T-helper 2 cell (primary cell): ENCODE measurements at regions not wholly inside any gene's neighbourhood (a gene's known extent, or its start where the extent isn't known, plus 50 kb on each side); places are given as distances from the start of the nearest gene placed in this dataset.
"Not testable (repeated sequence)": the region's sequence is repeated elsewhere in the genome, so short reads cannot be mapped to it uniquely, and the experiment has no call there.

Source experiments
- DNase-seq, 5 experiments: peaks; one replicate each; pipeline versions ENCODE4 v3.0.0 to v3.0.0-alpha.2; 2012 to 2022

DNA sequence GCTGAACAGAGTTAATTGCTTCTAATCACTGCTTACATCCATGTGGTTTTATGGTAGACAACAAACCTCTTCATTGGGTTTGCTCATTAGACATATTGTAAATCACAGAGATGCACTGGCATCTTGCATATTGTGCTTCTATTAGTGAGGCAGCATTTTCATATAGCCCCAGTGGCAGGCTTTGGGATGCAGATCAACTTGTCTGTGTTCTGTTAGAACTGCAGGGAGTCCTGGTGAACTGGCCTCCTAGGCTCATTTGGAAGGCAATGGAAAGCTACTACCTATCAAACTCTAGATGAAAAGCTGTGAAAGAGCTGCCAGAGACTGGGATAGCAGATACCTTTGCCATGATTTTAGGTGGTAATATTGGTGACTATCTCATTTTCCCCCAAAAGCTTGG is 108.8 kb downstream of the NAA11 start:
- no peak for DNase-seq

DNA sequence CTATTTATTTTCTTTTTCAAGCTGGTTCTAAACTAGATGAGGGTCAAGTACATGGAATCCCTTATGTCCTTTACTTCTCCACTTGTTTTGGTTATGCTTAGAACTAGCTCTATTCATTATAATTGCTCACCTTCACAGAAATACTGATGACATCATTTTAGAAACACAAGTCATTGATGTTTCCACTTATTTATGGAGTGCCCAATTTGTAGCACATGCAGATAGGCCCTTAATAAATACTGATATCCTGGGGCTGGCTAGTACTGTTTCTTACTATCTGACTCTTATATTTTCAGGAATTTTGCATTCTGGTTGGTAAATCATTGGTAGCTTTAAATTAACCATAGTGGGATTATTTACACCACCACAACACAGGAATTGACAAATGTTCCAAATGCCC is 112.2 kb downstream of the NAA11 start:
- no peak for DNase-seq

DNA sequence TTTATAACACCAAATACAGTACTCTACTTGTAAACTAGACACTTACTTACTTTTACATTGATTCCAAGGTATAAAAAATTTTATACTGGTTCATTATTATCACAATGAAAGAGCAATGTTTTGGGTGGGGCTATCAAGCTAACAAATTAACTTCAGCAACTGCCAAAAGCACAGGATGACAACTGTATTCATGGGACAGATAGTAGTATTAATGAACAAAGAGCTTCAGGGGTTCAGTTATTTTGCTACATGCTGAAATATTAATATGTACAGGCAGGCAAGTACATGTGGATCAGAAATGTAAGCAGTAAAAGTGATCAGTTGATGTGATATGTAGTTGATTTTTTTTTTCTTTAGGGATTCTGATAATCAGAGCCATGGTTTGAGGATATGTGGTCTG is 112.9 kb downstream of the NAA11 start:
- DNase-seq, result no peak

DNA sequence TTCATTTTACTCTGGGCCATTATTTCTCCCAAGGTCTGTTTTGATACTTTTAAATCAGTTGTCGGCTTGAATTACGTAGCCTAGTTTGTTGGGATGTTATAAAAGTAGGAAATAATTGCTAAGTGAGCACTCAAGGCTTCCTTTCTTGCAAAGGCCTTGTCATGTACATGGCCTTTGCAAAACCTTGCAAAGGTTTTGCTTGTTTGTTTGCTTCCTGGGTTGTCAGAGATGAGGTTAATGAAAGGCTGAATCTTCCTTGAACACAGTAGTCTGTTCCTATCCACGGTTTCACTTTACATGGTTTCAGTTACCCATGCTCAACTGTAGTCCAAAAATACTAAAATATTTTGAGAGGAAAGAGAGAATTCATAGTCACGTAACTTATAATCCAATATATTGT is 113.5 kb downstream of the NAA11 start:
- no peak for DNase-seq

DNA sequence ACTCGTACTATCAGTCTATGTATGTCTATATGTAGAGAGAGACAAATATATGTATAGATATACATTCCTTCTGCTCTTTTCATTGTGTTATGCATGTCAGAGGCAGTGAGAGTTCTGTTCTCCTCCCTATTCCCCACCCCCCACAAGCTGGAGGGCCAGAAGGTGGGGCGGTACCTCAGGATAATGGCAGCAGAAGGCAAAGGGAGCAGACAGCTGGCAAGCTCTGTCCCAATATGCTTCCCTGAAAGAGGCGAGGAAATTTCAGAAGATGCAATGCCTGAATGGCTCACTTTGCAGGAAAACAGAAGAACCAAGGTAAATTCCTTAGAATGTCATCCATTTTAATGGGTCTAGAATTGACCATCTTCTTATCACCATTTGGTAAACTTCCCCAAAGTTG is 114.4 kb downstream of the NAA11 start:
- DNase-seq, result no peak

DNA sequence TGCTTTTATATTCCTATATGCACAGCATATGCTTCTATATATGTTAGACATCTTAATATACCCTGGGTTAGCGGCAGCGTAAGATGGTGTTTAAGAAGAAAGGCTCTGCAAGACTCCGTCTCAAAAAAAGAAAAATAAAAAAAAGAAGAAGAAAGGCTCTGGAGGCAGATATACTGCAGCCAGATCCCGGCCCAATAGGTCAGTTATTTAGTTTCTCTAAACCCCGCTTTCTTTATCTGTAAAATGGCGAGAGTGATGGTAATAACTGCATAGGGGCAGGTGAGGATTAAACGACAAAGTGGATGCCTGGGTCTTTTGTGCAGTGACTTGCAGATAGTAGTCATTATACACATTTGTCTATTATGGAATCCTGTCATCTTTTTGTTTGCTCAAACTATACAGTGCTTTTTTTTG is 115.2 kb downstream of the NAA11 start:
- no peak for DNase-seq

DNA sequence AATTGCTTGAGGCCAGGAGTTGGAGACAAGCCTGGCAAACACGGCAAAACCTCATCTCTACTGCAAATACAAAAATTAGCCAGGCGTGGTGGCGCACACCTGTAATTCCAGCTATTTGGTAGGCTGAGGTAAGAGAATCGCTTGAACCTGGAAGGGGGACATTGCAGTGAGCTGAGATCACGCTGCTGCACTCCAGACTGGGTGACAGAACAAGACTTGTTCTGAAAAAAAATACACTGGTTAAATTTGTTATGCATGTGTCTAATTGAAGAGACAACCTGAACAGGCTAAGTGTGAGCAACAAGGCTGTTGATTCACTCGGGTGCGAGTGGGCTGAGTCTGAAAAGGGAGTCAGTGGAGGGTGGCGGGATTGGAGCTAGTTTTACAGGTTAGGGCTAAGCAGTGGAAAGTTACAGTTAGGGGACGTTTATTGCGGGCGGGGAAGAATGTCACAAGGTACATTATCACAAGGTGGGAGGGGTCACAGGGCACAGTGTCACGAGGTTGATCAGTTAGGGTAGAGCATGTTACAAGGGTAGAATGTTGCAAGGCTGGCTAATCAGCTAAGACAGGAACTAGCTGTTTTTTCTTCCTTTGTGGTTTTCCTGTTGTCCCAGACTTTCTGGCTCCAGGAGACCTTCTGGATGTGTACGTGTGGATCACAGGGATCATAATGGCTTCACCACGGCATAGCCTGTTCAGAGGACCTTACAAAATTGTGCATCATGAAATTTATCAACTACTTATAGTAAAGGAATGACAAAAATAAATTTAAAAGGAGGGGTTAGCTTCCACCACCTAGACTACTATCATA is 115.8 kb downstream of the NAA11 start:
- DNase-seq, result no peak

DNA sequence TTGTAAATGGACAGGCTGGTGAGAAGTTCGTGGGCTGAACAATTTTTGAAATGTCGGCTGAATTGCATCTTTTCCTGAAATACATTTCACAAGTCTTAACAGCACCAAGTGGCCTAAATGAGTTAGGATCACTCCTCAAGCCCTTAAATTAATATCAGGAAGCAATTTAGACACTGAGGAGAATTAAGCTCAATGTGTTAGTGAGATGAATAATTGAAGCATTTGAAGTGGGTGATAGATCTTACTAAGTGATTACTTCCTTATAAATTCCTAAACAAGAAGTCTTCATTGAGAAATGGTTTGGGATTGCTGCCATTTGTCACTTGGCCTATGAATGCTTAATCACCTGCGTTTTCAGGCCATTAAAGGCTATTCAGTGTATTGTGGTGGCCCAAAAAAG is 116.8 kb downstream of the NAA11 start:
- no peak for DNase-seq

DNA sequence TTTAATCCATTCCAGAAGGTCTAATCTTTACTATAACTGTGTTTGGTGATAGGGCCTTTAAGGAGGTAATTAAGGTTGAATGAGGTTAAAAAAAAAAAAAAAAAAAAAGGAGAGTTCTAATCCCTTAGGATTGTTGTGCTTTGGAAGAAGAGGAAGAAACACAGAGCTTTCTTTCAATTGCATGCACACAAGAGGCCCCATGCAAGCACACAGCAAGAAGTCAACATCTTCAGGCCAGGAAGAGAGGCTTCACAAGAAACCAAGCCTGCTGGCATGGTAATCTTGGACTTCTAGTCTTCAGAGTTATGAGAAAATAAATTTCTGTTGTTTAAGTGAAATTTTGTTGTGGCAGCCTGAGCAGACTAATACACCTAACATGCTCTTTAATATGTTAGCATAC is 118.6 kb downstream of the NAA11 start:
- no peak for DNase-seq

DNA sequence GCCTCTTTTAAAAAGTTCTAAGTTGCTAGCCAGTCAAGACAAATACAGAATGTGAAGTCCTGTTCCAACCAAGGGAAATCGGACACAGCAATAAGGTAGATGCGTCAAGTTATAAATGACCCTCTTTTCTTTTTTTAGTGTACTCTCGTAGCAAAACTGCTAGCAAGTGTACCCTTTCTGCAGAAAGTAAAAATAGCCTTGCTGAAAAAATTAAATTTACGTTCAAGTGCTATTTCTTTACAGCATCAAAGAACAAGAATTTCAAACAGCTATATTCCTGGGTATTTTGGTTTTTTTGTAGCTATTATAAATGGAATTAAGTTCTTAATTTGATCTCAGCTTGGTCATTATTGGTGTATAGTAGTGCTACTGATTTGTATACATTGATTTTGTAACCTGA is 119.2 kb downstream of the NAA11 start:
- no peak for DNase-seq

DNA sequence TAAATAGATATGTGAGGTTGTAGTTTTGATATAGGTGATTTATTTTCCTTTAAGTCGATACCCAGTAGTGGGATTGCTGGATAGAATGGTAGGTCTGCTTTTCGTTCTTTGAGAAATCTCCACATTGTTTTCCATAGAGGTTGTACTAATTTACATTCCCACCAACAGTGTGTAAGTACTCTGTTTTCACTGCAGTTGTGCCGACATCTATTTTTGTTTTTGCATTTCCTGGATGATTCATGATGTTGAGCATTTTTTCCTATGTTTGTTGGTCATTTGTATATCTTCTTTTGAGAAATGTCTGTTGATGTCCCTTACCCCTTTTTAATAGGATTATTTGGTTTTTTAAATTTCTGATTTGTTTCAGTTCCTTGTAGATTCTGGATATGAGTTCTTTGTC is 120.7 kb downstream of the NAA11 start:
- DNase-seq, result no peak

DNA sequence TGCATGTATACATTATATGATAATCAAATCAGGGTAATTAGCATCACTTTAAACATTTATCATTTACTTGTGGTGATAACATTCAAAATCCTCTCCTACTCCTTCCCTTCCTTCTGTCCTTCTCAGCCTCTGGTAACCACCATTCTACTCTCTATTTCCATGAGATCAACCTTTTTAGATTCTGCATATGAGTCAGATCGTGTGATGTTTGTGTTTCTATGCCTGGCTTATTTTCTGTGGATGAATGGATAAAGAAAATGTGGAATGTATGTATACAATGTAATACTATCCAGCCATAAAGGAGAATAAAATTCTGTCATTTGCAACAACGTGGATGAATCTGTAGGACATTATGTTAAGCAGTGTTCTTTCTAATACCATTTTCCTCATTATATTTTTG is 123.9 kb downstream of the NAA11 start:
- DNase-seq, result no peak

DNA sequence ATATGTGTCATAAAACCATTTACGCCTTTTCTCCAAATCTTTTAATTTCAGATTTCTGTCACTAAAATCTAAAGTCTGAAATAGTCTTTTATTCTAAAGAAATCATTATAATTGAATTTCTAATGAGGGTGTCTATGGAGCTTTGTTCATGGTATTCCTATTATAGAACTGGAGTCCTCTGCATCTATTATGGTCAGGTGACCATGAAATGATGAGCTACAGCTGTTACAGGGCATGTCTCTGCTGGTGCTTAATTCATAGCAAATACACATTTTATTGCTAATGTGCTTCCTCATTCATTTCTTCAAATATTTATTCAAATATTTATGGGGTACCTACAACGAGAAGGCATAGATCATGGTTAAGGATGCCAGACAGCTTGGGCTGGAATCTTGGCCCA is 126.1 kb downstream of the NAA11 start:
- DNase-seq, result no peak

DNA sequence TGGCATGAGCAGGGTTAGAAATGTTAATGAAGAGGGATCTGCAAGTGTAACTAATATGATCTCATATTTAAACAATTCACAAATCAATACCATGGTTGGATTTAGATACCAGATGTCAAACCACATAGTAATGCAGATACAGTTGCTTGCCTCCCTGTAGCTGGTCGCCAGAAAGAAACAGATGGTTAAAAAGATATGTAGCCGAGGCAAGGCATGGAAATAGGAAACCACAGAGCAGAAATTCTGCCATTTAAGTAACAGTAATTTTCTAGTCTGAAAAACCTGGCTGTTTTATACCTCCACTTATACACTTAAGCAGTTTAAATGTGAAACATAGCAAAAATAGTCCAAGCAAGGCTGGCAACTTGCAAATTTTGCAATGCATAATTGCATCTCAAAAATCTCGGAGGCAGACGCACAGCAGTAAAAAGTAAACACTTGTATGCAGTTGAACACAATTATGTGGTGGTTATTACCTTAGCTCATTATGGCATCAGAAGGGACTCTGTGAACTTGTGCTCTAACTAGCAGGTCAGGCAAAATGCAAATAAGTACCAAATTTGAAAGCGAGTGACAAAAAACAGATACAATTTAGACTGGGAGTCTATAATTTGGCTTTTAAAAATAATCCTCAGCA is 126.8 kb downstream of the NAA11 start:
- DNase-seq, result no peak

DNA sequence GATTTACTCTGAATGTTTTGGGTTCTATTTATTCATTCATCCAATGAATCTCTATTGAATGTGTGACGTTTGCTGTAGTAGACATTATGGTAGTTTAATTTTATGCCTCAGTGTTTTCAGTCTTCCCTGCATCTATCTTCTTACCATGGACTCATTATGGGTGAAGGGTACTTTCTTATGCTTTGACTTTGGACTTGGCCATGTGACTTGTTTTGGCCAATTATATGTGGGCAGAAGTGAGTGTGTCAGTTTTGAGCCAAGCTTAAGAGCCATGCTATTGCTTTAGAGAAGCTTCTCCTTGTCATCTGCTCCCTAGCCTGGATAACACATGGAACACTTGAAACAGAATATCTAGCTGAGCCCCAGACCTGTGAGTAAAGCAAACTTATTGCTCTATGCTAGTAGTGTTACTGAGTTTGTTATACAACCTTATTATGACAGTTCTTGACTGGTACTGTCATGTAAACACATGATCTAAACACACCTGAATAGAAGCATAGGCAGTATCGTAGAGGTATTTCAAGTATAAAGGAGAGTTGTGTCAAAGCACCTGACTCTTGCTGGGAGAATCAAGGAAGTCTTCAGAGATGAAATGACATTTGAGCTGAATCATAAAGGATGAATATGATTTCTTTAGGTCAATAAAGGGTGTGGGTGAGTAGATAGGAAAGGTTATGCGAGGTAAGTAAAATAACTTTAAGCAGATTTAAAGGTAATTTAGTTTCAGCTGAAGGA is 128.4 kb downstream of the NAA11 start:
- no peak for DNase-seq

DNA sequence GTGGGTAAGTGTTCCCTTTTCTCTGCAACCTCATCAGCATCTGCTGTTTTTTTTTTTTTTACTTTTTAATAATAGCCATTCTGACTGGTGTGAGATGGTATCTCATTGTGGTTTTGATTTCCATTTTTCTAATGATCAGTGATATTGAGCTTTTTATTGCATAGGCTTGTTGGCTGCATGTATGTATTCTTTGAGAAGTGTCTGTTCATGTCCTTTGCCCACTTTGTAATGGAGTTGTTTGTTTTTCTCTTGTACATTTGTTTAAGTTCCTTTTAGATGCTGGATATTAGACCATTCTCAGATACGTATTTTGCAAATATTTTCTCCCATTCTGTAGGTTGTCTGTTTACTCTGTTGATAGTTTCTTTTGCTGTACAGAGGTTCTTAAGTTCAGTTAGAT is 134.6 kb downstream of the NAA11 start:
- DNase-seq, result not testable (repeated sequence)

DNA sequence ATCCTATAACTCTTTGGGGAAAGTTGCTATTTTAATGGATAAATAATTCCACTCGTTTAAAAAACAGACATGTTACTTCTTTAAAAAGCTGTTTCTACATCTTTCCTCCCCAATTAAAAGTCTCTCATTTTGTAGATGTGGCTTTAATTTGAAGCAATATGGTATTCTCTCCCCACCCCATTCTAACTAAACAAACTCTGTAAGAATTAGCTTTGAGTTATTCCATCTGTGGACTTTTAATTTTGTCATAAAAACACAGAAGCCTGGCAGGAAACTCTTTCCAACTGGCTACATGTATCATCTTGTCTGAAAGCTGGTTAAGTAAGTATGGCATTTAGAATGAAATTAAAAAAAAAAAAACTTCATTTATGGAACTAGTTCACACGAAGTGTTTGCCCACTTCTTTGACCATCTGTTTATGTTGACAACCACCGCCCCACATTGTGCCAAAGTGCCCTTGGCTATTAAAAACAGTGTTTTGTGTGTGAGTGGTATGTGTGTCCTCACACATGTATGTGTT is 140.3 kb downstream of the NAA11 start:
- DNase-seq, result no peak

DNA sequence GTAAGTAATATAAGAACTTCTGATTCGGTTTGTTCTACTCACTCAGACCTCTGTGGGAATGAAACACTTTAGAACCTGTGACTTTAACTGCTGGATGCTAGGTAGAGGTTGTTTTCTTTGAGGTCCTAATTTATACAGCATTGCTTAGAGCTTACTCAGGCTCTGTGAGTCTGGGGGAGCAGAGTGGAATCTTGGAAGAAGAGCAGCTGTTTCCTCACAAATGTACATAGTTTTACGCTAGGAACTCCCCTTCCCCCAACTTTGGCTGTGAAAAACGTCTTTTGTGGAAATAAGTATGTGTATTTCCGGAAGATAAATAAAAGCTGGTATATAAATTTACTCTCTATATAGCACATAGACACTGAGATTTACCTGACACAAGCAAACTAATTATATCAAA is 141.4 kb downstream of the NAA11 start:
- DNase-seq, result no peak

DNA sequence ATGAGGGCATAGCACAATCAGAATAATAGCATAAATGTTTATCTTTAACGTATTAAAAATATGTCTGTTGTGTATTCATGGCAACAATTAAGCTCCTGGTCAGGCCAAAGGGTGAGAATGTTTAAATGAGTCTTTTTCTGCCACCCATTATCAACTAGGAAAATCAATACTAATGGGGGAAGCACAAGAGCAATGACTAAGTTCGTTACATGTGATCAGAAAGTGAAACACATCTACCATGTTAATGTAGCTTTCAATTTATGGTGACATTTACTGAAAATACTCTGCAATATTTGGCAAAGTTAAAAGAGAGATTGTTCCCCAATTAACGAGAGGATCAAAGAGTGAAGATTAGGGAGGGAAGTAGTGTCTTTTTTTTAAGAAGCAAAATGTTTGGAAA is 143.7 kb downstream of the NAA11 start:
- no peak for DNase-seq

DNA sequence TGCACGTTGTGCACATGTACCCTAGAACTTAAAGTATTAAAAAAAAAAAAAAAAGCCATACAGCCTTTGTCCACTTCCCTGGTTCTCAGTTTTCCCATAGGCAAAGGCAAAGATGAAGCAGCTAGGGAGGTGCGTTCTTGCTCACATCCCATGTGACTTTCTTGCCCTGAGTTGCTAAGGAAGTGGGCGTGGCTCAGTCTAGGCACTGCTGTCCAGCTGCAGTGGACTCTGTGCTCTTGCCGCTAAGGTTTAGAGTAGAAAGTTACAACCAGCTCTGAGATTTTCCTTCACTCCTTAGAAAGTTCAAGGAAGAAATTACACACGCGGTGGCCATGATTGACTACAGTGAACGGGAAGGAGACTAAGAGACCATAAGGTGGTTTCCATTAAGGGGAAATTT is 144.7 kb downstream of the NAA11 start:
- no peak for DNase-seq

DNA sequence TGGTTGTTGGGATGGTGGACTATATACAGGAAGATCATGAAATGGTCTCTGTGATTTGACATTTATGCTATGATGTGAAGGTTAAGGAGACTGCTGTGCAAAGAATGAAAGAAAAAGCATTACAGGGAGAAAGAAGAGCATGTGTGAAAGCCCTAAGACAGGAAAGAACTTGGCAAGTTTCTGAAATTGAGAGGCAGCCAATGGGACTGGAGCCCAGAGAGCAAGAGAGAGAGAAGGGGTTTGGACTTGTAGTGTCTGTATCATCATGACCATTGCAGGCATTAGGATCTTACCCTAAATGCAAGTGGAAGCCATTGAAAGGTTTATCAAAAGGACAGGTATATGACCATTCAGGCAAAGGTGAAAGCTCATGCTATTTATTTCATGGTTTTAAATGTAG is 147.1 kb downstream of the NAA11 start:
- no peak for DNase-seq

DNA sequence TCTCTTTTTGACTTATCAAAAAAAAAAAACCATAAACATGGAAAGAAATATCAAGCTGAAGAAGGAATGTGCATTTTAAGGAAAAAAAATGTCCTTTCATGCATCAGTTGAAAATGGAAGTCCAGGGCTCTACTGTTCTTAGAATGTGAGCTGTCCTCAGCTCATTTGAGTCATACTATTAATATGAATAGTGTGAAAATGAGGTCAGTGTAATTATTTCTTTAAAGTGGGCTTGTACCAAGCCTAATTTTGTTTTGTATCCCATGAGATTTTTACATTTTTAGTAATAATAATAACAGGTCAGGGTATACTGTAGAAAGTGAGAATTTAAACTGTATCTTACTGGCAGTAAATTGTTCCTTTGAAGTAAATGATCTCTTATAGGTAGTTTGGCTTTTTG is 148.5 kb downstream of the NAA11 start:
- DNase-seq, result no peak

DNA sequence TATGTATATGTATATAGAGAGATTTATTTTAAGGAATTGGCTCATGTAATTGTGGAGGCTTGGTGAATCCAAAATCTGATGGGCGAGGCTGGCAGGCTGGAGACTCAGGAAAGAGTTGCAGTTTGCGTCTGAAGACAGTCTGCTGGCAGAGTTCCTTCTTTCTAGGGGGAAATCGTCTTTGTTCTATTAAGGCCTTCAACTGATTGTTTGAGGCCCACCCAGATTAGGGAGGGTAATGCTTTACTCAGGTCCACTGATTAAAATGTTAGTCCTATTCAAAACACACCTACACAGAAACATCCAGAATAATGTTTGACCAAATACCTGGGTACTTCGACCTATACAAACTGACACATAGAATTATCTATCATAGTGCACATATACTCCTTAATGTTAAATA is 149.5 kb downstream of the NAA11 start:
- DNase-seq, result no peak

DNA sequence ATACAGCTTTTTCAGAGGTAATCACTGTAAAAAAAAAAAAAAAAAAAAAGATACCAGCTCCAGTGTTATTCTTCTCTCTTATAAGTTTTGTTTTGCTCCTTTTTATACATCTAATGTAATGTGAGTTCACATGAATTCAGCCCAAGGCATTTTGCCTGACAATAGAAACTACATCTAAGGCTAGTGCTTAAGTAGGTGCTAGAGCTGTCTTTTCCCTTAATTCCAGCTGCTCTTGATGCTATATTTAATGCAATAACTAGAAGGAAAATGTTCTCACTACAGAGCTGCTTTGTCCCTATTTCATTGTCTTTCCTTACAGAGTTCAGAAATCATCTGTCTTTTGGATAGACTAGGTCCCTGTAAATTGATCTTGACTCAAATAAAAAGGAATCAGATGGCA is 150.1 kb downstream of the NAA11 start:
- no peak for DNase-seq
